GM12891 (cell line): ENCODE measurements at regions not wholly inside any gene's neighbourhood (a gene's known extent, or its start where the extent isn't known, plus 50 kb on each side); places are given as distances from the start of the nearest gene placed in this dataset.

Experiments used
- PAX5 ChIP-seq: IDR thresholded peaks from 2 replicates; pipeline ENCODE4 v1.6.1; 2011; ENCODE audit warnings: low read length, moderate library complexity, mild to moderate bottlenecking; ENCODE audit not compliant: insufficient read depth, severe bottlenecking
- POLR2A ChIP-seq: IDR thresholded peaks from 2 replicates; pipeline ENCODE4 v1.6.1; 2011; ENCODE audit warnings: low read depth, low read length, control low read depth
- POLR2AphosphoS5 ChIP-seq: IDR thresholded peaks from 2 replicates; pipeline ENCODE4 v1.6.1; 2011; ENCODE audit warnings: low read depth, low read length, control low read depth
- SPI1 ChIP-seq: IDR thresholded peaks from 2 replicates; pipeline ENCODE4 v1.6.1; 2011; ENCODE audit warnings: low read depth, low read length, control low read depth
- TAF1 ChIP-seq: IDR thresholded peaks from 2 replicates; pipeline ENCODE4 v1.6.1; 2011; ENCODE audit warnings: low read depth, low read length, control low read depth

GRCh38 chr12:105945880-105946279 is 192.9 kb downstream of the NUAK1 start:
- no peak for TF ChIP-seq POLR2AphosphoS5
- no peak for TF ChIP-seq POLR2A
- no peak for TF ChIP-seq TAF1
- TF ChIP-seq SPI1 = no peak
- no peak for TF ChIP-seq PAX5
